ENCODE measurements at regions not wholly inside any gene's neighbourhood (a gene's known extent, or its start where the extent isn't known, plus 50 kb on each side); places are given as distances from the start of the nearest gene placed in this dataset.

DNA sequence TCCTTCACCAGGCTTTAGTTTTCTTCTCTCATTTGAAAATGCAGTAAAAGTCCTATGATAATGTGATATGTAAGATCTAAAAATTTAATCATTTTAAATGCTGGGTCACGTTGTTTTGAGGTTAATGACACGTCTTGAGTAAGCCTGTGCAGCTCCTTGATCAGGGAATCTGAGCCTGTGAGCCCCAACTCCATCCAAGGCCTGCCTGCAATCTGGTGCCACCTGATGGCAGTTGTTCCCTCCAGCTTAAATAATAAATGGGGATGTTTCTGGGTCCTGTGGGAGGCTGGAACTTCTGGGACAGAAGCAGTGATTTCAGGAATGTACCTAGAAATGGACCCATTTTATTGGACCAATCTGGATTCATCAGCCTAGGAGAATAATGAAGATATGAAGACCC lies 455.4 kb upstream of the ADGRL3 start:
- DNase-seq: no peak
- Mint-ChIP-seq H3K9me3 (peaks cover 2% of the 10 kb centered on the region), H3K27me3 (no peaks in the 10 kb centered on the region), H3K36me3 (ENCODE audit: low read depth) (no peaks in the 10 kb centered on the region), H3K4me1 (no peaks in the 10 kb centered on the region), H3K27ac (no peak overlapping the region), H3K4me3 (no peak overlapping the region)
- ChIA-PET CTCF (no interaction called here), POLR2A (no interaction called here)

DNA sequence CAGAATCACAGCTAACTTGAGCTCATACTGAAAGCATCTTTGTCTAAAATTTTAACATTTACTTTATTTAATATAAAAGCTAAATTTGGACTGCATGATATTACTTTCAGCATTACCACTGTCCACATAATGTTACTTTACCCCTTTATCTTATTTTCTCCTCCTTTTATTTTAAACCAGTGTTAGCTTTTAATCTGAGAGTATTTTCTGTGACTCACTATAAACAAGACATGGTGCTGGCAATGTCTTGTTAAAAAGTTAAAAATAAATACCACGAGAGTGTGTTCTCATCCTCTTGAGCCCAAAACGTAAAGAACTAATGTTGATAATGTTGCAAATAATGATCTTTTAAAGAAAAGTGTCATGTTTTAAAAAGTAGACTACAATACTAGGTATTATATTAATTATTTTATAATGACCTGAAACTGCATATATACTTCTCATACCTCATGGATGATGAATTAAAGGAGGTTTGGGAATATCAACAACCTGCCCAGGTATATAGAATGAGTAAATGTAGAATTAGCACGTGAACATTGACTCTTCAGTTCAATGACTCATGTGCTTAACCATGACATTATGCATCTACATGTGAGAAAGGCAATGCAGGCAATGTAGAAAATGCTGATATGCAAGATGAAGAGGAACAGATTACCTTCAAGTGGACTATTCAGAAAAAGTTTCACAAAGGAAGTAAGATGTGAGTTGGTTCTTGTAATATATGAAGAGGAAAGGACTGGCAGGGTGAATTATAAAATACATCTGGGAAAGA lies 454.1 kb upstream of the ADGRL3 start:
- no peak for DNase-seq
- Mint-ChIP-seq H3K9me3 (peaks cover 4% of the 10 kb centered on the region), H3K4me3 (no peak overlapping the region), H3K36me3 (ENCODE audit: low read depth) (no peaks in the 10 kb centered on the region), H3K4me1 (no peaks in the 10 kb centered on the region), H3K27ac (no peak overlapping the region), H3K27me3 (no peaks in the 10 kb centered on the region)
- ChIA-PET POLR2A (no interaction called here), CTCF (no interaction called here)

GRCh38 chr4:60750962-60751361 lies 449.2 kb upstream of the ADGRL3 start:
- Mint-ChIP-seq H3K27me3 (no peaks in the 10 kb centered on the region), H3K4me1 (no peaks in the 10 kb centered on the region), H3K9me3 (peaks cover 4% of the 10 kb centered on the region), H3K36me3 (ENCODE audit: low read depth) (no peaks in the 10 kb centered on the region), H3K27ac (no peak overlapping the region), H3K4me3 (no peak overlapping the region)
- ChIA-PET POLR2A (no interaction called here), CTCF (no interaction called here)
- no peak for DNase-seq

GRCh38 chr4:60757986-60758680 lies 442.0 kb upstream of the ADGRL3 start:
- Mint-ChIP-seq H3K27ac (no peak overlapping the region), H3K27me3 (no peaks in the 10 kb centered on the region), H3K36me3 (ENCODE audit: low read depth) (no peaks in the 10 kb centered on the region), H3K9me3 (peaks cover 3% of the 10 kb centered on the region), H3K4me3 (no peak overlapping the region), H3K4me1 (no peaks in the 10 kb centered on the region)
- POLR2A ChIA-PET: no interaction called here
- CTCF ChIA-PET: no interaction called here
- DNase-seq: no peak

DNA sequence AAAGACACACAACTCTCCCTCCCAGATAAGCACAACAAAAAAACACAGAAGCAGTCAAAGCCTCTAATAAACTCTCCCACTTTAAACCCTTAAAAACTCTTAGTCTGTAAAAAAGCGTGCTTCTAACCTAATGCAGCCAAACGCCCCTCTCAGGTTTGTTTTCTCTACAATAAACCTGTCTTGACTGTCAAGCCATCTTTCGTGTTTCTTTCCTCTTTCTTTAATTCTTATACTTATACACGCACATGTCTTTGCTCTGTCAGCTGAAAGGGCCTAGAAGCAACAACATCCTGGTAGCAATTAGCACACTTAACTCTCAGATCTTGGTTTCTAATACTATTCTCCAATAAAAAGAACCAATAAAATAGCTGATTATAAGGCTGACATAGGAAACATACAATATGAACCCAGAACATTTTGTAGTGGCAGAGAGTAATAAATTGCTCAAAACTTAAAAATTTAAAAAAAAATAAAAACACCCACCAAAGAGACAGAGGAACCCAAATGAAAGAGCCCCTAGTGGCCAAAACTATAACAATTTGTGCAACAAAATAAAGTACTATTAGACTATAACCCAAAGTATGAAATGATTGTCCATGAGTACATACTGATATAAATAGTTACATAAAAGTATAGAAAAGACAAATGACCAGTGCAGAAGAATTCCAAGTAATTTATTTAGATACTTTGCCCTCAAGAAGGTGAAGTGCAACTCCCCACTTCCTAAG lies 440.4 kb upstream of the ADGRL3 start:
- Mint-ChIP-seq H3K27me3 (no peaks in the 10 kb centered on the region), H3K9me3 (peaks cover 3% of the 10 kb centered on the region), H3K4me3 (no peak overlapping the region), H3K27ac (no peak overlapping the region), H3K36me3 (ENCODE audit: low read depth) (no peaks in the 10 kb centered on the region), H3K4me1 (no peaks in the 10 kb centered on the region)
- DNase-seq: no peak
- POLR2A ChIA-PET: no interaction called here
- CTCF ChIA-PET: no interaction called here

- ChIA-PET CTCF (no interaction called here), POLR2A (no interaction called here)
- Mint-ChIP-seq H3K27me3 (no peaks in the 10 kb centered on the region), H3K4me1 (no peaks in the 10 kb centered on the region), H3K27ac (no peak overlapping the region), H3K9me3 (peaks cover 7% of the 10 kb centered on the region), H3K4me3 (no peak overlapping the region), H3K36me3 (ENCODE audit: low read depth) (no peaks in the 10 kb centered on the region)
- no peak for DNase-seq
These were observed 419.3 kb upstream of the ADGRL3 start for GRCh38 chr4:60780874-60781273.

DNA sequence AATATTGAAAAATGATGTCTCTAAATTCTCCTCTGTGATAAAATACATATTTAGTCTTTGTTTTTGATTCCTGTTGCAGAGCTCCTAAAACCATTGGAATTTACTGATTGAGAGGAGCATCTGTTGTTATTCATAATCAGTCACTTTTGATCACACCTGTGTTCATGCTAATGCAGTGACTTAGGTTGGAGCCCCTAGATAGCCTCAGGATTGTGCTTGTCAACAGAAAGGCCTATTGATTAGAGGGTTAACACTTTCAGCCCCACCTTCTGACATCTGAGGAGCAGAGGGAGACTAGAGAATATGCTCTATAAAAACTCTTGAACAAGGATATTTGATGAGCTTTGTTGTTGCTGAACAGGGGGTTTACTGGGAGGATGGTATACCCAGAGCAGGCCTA lies 409.5 kb upstream of the ADGRL3 start:
- POLR2A ChIA-PET: no interaction called here
- no peak overlapping the region for H3K27ac Mint-ChIP-seq

DNA sequence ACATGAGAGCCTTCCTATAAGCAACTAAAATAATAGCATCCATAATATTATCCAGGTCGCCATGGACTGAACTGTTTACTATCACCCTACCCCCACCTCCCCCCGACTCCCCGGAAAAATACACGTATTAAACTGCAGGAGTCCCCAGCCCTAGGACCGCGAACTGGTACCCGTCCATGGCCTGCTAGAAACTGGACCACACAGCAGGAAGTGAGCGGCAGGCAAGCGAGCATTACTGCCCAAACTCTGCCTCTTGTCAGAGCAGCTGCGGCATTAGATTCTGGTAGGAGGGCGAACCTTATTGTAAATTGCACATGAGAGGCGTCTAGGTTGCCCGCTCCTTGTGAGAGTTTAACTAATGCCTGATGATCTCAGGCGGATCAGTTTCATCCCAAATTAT lies 405.8 kb upstream of the ADGRL3 start:
- Mint-ChIP-seq H3K27ac (no peak overlapping the region), H3K4me1 (no peaks in the 10 kb centered on the region), H3K9me3 (peaks cover 6% of the 10 kb centered on the region), H3K4me3 (no peak overlapping the region), H3K27me3 (no peaks in the 10 kb centered on the region), H3K36me3 (ENCODE audit: low read depth) (no peaks in the 10 kb centered on the region)
- POLR2A ChIA-PET: no interaction called here
- no peak for DNase-seq
- CTCF ChIA-PET: no interaction called here

More for the DNA sequence above, 409.5 kb upstream of the ADGRL3 start:
- Mint-ChIP-seq H3K27me3 (no peaks in the 10 kb centered on the region), H3K9me3 (peaks cover 3% of the 10 kb centered on the region), H3K4me3 (no peak overlapping the region), H3K4me1 (no peaks in the 10 kb centered on the region), H3K36me3 (ENCODE audit: low read depth) (no peaks in the 10 kb centered on the region)
- CTCF ChIA-PET: no interaction called here
- no peak for DNase-seq

DNA sequence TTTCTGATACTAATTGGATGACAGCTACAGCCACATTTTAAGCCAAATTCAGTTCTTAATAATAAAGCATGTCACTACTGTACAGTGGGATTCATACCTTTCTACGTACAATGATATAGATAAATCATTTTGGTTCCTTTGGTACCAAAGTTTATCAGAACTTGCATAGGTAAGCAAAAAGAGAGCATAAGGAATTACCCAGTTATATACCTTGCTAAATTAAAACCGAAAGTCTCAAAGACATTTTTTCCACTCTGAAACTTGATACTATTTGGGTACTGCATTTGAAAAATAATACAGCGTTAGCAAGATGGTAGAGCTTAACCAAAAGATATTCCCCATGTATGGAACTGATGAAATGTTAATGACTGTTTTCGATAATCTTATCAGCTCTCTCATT lies 400.9 kb upstream of the ADGRL3 start:
- no peaks in the 10 kb centered on the region for H3K36me3 Mint-ChIP-seq (ENCODE audit: low read depth)
- POLR2A ChIA-PET: no interaction called here

GRCh38 chr4:60800701-60801100 lies 399.4 kb upstream of the ADGRL3 start:
- POLR2A ChIA-PET: no interaction called here
- no peak for DNase-seq
- Mint-ChIP-seq H3K36me3 (ENCODE audit: low read depth) (no peaks in the 10 kb centered on the region), H3K4me1 (no peaks in the 10 kb centered on the region), H3K4me3 (no peak overlapping the region), H3K27me3 (no peaks in the 10 kb centered on the region), H3K27ac (no peak overlapping the region), H3K9me3 (peaks cover 3% of the 10 kb centered on the region)
- CTCF ChIA-PET: no interaction called here

More for the DNA sequence above, 400.9 kb upstream of the ADGRL3 start:
- H3K9me3 Mint-ChIP-seq: peaks cover 3% of the 10 kb centered on the region
- no peak overlapping the region for H3K27ac Mint-ChIP-seq
- H3K4me1 Mint-ChIP-seq: no peaks in the 10 kb centered on the region
- DNase-seq: no peak
- no peak overlapping the region for H3K4me3 Mint-ChIP-seq
- no peaks in the 10 kb centered on the region for H3K27me3 Mint-ChIP-seq
- CTCF ChIA-PET: no interaction called here

DNA sequence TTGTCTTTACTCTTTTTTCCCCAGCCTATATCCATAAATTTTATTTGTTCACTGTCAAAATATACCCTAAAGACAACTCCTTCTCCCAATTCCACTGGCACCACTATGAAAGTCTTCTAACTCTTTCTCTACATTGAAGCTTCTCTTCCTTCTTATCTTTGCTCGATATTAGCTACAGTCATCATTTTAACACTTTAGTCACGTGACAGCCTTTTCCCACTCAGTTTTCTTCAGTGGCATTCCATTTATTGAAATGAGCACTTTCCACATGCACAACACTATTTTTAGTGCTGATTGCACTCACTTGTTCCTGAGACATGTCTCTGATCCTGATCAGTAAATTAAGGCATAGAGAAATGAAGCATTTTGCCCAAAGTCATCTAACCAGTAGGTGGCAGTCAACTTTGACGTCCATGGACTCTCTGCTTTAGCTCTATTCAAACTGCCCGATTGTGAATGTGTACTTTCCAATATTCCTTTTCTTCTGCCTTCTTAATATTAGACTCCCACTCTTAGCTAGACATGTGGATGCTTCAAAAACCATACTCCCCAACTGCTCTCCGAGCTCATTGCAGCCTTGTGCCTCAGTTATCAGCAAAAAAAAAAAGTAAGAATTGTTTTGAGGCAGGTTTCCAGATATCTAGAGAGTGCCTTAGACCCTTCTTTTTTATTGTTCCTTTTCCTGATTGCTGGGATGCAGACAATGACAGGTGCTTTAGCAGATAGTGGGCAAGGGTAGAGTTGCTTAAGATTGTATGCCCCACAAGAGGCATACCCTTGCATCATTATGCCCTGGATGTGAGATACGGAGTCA lies 394.4 kb upstream of the ADGRL3 start:
- no peak for DNase-seq
- Mint-ChIP-seq H3K27ac (no peak overlapping the region), H3K4me3 (no peak overlapping the region), H3K27me3 (no peaks in the 10 kb centered on the region), H3K9me3 (peaks cover 2% of the 10 kb centered on the region), H3K36me3 (ENCODE audit: low read depth) (no peaks in the 10 kb centered on the region), H3K4me1 (no peaks in the 10 kb centered on the region)
- ChIA-PET POLR2A (no interaction called here), CTCF (no interaction called here)

DNA sequence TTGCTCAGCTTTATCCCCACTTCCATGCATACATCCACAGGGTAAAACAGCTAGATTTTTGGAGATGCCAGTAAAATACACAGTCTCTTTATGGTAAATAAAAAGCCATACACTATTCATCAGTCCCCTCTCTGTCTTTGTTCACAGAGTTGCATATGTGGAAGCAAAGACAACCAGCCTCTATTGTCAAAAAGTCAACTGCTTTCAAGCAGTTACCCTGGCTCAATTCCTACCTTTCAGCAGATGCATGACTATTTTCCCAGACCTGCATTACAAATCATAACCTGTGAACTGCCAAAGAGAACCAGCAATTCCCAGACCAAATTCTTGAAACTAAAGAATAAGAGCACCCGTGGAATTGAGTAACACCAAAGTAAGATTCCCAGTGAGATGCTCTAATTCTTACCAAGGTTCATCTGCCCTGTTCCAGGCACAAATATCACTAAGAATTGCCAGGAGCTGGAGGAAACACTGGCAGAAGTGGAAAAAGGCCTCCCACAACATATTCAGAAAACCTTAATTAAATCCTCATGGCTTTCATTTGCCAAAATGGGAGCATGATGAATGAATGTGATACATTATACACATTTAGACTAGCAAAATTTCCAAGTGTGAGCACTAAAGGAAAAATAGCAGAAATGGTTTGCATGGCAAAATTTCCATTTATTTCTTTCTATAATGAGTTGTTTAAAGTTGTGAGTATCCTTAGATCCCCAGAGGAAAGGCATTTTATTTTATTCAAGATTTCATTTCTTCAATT lies 391.2 kb upstream of the ADGRL3 start:
- no peaks in the 10 kb centered on the region for H3K27me3 Mint-ChIP-seq
- peaks cover 6% of the 10 kb centered on the region for H3K9me3 Mint-ChIP-seq
- POLR2A ChIA-PET: no interaction called here

DNA sequence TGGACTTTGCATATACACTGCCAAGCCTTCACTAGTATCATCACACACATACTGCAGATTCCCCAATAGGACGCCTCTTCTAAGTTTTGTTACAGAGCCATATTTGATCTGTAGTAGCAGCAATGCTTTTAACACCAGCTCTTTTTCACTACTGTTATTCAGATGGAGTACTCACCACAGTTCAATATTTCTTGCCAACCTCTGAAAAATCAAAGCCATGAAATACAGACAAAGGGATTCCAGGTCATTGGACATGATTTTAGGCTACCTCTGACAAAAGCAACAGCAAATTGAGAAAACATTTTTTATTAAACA lies 390.7 kb upstream of the ADGRL3 start:
- CTCF ChIA-PET: no interaction called here
- Mint-ChIP-seq H3K9me3 (peaks cover 6% of the 10 kb centered on the region), H3K36me3 (ENCODE audit: low read depth) (no peaks in the 10 kb centered on the region), H3K27me3 (no peaks in the 10 kb centered on the region), H3K27ac (no peak overlapping the region), H3K4me1 (no peaks in the 10 kb centered on the region), H3K4me3 (no peak overlapping the region)
- DNase-seq: no peak
- POLR2A ChIA-PET: no interaction called here

More for the DNA sequence above, 391.2 kb upstream of the ADGRL3 start:
- CTCF ChIA-PET: no interaction called here
- DNase-seq: no peak
- H3K4me1 Mint-ChIP-seq: no peaks in the 10 kb centered on the region
- H3K36me3 Mint-ChIP-seq (ENCODE audit: low read depth): no peaks in the 10 kb centered on the region
- no peak overlapping the region for H3K4me3 Mint-ChIP-seq
- no peak overlapping the region for H3K27ac Mint-ChIP-seq
